ENCODE measurements at regions not wholly inside any gene's neighbourhood (a gene's known extent, or its start where the extent isn't known, plus 50 kb on each side); places are given as distances from the start of the nearest gene placed in this dataset.
A peak's percentile ranks its signal among the peaks of the same experiment; 100 is the strongest.

GRCh38 chr5:165757791-165758190 is 2252.4 kb downstream of the MAT2B start:
- DNase-seq: no peak

- no peak for DNase-seq
Measured at GRCh38 chr5:165775111-165775510, 2269.7 kb downstream of the MAT2B start.

GRCh38 chr5:165779505-165779904 is 2274.1 kb downstream of the MAT2B start:
- DNase-seq: no peak

- DNase-seq: no peak
Measured at GRCh38 chr5:165780901-165781300, 2275.5 kb downstream of the MAT2B start.

GRCh38 chr5:165781738-165782137 is 2276.3 kb downstream of the MAT2B start:
- DNase-seq: no peak

- no peak for DNase-seq
Measured at GRCh38 chr5:165783024-165783423, 2277.6 kb downstream of the MAT2B start.

GRCh38 chr5:165786073-165786472 is 2280.7 kb downstream of the MAT2B start:
- no peak for DNase-seq

- no peak for DNase-seq
Measured at GRCh38 chr5:165795073-165795472, 2289.7 kb downstream of the MAT2B start.

- no peak for DNase-seq
Measured at GRCh38 chr5:165805756-165806155, 2300.3 kb downstream of the MAT2B start.

- no peak for DNase-seq
Measured at GRCh38 chr5:165808335-165808734, 2302.9 kb downstream of the MAT2B start.

GRCh38 chr5:165809914-165810313 is 2304.5 kb downstream of the MAT2B start:
- no peak for DNase-seq

- no peak for DNase-seq
Measured at GRCh38 chr5:165829504-165829903, 2324.1 kb downstream of the MAT2B start.

GRCh38 chr5:165834891-165835290 is 2329.5 kb downstream of the MAT2B start:
- peak; percentile 42 for DNase-seq

GRCh38 chr5:165836046-165836445 is 2330.6 kb downstream of the MAT2B start:
- no peak for DNase-seq

GRCh38 chr5:165837286-165837685 is 2331.9 kb downstream of the MAT2B start:
- DNase-seq: peak; percentile 21

- no peak for DNase-seq
Measured at GRCh38 chr5:165844571-165844970, 2339.2 kb downstream of the MAT2B start.

GRCh38 chr5:165858118-165858517 is 2352.7 kb downstream of the MAT2B start:
- no peak for DNase-seq

GRCh38 chr5:165859251-165859650 is 2353.8 kb downstream of the MAT2B start:
- DNase-seq: no peak

- no peak for DNase-seq
Measured at GRCh38 chr5:165863239-165863638, 2357.8 kb downstream of the MAT2B start.

- DNase-seq: no peak
Measured at GRCh38 chr5:165871291-165871690, 2365.9 kb downstream of the MAT2B start.

- peak; percentile 15 for DNase-seq
Measured at GRCh38 chr5:165874851-165875250, 2369.4 kb downstream of the MAT2B start.

- DNase-seq: no peak
Measured at GRCh38 chr5:165876538-165876937, 2371.1 kb downstream of the MAT2B start.

- no peak for DNase-seq
Measured at GRCh38 chr5:165877475-165877874, 2372.1 kb downstream of the MAT2B start.

- DNase-seq: no peak
Measured at GRCh38 chr5:165881259-165881658, 2375.8 kb downstream of the MAT2B start.

- DNase-seq: no peak
Measured at GRCh38 chr5:165882099-165882498, 2376.7 kb downstream of the MAT2B start.
